ENCODE measurements at regions not wholly inside any gene's neighbourhood (a gene's known extent, or its start where the extent isn't known, plus 50 kb on each side); places are given as distances from the start of the nearest gene placed in this dataset.

GRCh38 chr14:71541973-71542690 lies 390.1 kb upstream of the RGS6 start:
- H3K9me3 ChIP-seq (ENCODE audit: control insufficient read depth in 4 of 4, insufficient read depth in 3 of 4, low read length in 3 of 4), result no peaks in the 10 kb centered on the region
- no peak overlapping the region for H3K9ac ChIP-seq (ENCODE audit: insufficient read depth in 1 of 2, low read length in 2 of 2)
- no peaks in the 10 kb centered on the region for H3K27me3 ChIP-seq (ENCODE audit: control insufficient read depth in 3 of 3, insufficient read depth in 3 of 3, low read length in 2 of 3)
- ATAC-seq (ENCODE audit: insufficient read depth, low FRiP score), result no peak
- TF ChIP-seq CTCF (IDR thresholded peaks at IDR 0.05; ENCODE audit: control extremely low read depth, extremely low read depth), result no peak
- no peak for DNase-seq
- 64 to 74% methylated on average over 5 of the region's 5 CpGs for WGBS, 2 donors
- H3K27ac ChIP-seq (ENCODE audit: low read depth in 1 of 2, low read length in 1 of 2), result no peak overlapping the region
- peaks cover 0 to 45% (median 15%) of the 10 kb centered on the region in 5 donors for H3K4me1 ChIP-seq (ENCODE audit: control insufficient read depth in 5 of 5, insufficient read depth in 5 of 5, low read length in 5 of 5)
- H3K36me3 ChIP-seq (ENCODE audit: control insufficient read depth in 4 of 4, insufficient read depth in 4 of 4, low read length in 4 of 4), result peaks cover 0 to 3% (median 0%) of the 10 kb centered on the region in 4 donors
- H3K4me3 ChIP-seq, result no peak overlapping the region

GRCh38 chr14:71549421-71550050 lies 382.7 kb upstream of the RGS6 start:
- TF ChIP-seq CTCF (IDR thresholded peaks at IDR 0.05; ENCODE audit: control extremely low read depth, extremely low read depth), result no peak
- DNase-seq (no peak), ATAC-seq (ENCODE audit: insufficient read depth, low FRiP score) (no peak)
- Histone ChIP-seq H3K36me3 (ENCODE audit: control insufficient read depth in 4 of 4, insufficient read depth in 4 of 4, low read length in 4 of 4) (no peaks in the 10 kb centered on the region), H3K4me3 (no peak overlapping the region), H3K9me3 (ENCODE audit: control insufficient read depth in 4 of 4, insufficient read depth in 3 of 4, low read length in 3 of 4) (peaks cover 0 to 1% (median 0%) of the 10 kb centered on the region in 4 donors), H3K27me3 (ENCODE audit: control insufficient read depth in 3 of 3, insufficient read depth in 3 of 3, low read length in 2 of 3) (no peaks in the 10 kb centered on the region), H3K9ac (ENCODE audit: insufficient read depth in 1 of 2, low read length in 2 of 2) (no peak overlapping the region), H3K4me1 (ENCODE audit: control insufficient read depth in 5 of 5, insufficient read depth in 5 of 5, low read length in 5 of 5) (no peaks in the 10 kb centered on the region), H3K27ac (ENCODE audit: low read depth in 1 of 2, low read length in 1 of 2) (no peak overlapping the region)
- 86 to 91% methylated on average over 6 of the region's 6 CpGs for WGBS, 2 donors

- H3K4me3 ChIP-seq, result no peak overlapping the region
- TF ChIP-seq CTCF (IDR thresholded peaks at IDR 0.05; ENCODE audit: control extremely low read depth, extremely low read depth), result no peak
- H3K9ac ChIP-seq (ENCODE audit: insufficient read depth in 1 of 2, low read length in 2 of 2), result no peak overlapping the region
- peaks cover 0 to 1% (median 0%) of the 10 kb centered on the region in 4 donors for H3K9me3 ChIP-seq (ENCODE audit: control insufficient read depth in 4 of 4, insufficient read depth in 3 of 4, low read length in 3 of 4)
- ATAC-seq (ENCODE audit: insufficient read depth, low FRiP score) (no peak), DNase-seq (no peak)
- no peaks in the 10 kb centered on the region for H3K36me3 ChIP-seq (ENCODE audit: control insufficient read depth in 4 of 4, insufficient read depth in 4 of 4, low read length in 4 of 4)
- H3K4me1 ChIP-seq (ENCODE audit: control insufficient read depth in 5 of 5, insufficient read depth in 5 of 5, low read length in 5 of 5), result no peaks in the 10 kb centered on the region
- H3K27me3 ChIP-seq (ENCODE audit: control insufficient read depth in 3 of 3, insufficient read depth in 3 of 3, low read length in 2 of 3), result no peaks in the 10 kb centered on the region
- no peak overlapping the region for H3K27ac ChIP-seq (ENCODE audit: low read depth in 1 of 2, low read length in 1 of 2)
- 94 to 99% methylated on average over 2 of the region's 2 CpGs for WGBS, 2 donors
Observed at GRCh38 chr14:71550367-71550766, 381.9 kb upstream of the RGS6 start.

Measured in lung (tissue), 11 donors.